ENCODE measurements at regions not wholly inside any gene's neighbourhood (a gene's known extent, or its start where the extent isn't known, plus 50 kb on each side); places are given as distances from the start of the nearest gene placed in this dataset.

GRCh38 chr4:124199755-124200154 is 512.8 kb downstream of the ANKRD50 start:
- DNase-seq: no peak

- DNase-seq: no peak
These were observed 510.9 kb downstream of the ANKRD50 start for GRCh38 chr4:124201636-124202035.

- no peak for DNase-seq
These were observed 510.4 kb downstream of the ANKRD50 start for GRCh38 chr4:124202099-124202498.

GRCh38 chr4:124203613-124204238 is 508.8 kb downstream of the ANKRD50 start:
- no peak for DNase-seq

- DNase-seq: no peak
These were observed 505.5 kb downstream of the ANKRD50 start for GRCh38 chr4:124206779-124207605.

- no peak for DNase-seq
These were observed 503.3 kb downstream of the ANKRD50 start for GRCh38 chr4:124209211-124209610.

GRCh38 chr4:124209626-124210025 is 502.9 kb downstream of the ANKRD50 start:
- DNase-seq: no peak

- no peak for DNase-seq
These were observed 501.8 kb downstream of the ANKRD50 start for GRCh38 chr4:124210746-124211145.

GRCh38 chr4:124212815-124213630 is 499.5 kb downstream of the ANKRD50 start:
- DNase-seq: no peak

- no peak for DNase-seq
These were observed 493.1 kb downstream of the ANKRD50 start for GRCh38 chr4:124219389-124219788.

GRCh38 chr4:124224256-124224655 is 488.3 kb downstream of the ANKRD50 start:
- no peak for DNase-seq

- DNase-seq: no peak
These were observed 484.6 kb downstream of the ANKRD50 start for GRCh38 chr4:124227981-124228380.

GRCh38 chr4:124230268-124230667 is 482.3 kb downstream of the ANKRD50 start:
- DNase-seq: no peak

- DNase-seq: no peak
These were observed 477.8 kb downstream of the ANKRD50 start for GRCh38 chr4:124234771-124235170.

- DNase-seq: no peak
These were observed 468.7 kb downstream of the ANKRD50 start for GRCh38 chr4:124243671-124244366.

- DNase-seq: no peak
These were observed 459.5 kb downstream of the ANKRD50 start for GRCh38 chr4:124253080-124253479.

GRCh38 chr4:124262211-124263179 is 450.0 kb downstream of the ANKRD50 start:
- DNase-seq: peak; percentile 78

GRCh38 chr4:124265701-124266100 is 446.8 kb downstream of the ANKRD50 start:
- DNase-seq: no peak

- no peak for DNase-seq
These were observed 445.8 kb downstream of the ANKRD50 start for GRCh38 chr4:124266721-124267120.

- no peak for DNase-seq
These were observed 436.1 kb downstream of the ANKRD50 start for GRCh38 chr4:124276461-124276860.

GRCh38 chr4:124277691-124278090 is 434.8 kb downstream of the ANKRD50 start:
- DNase-seq: no peak

GRCh38 chr4:124278477-124278876 is 434.1 kb downstream of the ANKRD50 start:
- DNase-seq: no peak
